HS-27A (cell line): ENCODE measurements at regions not wholly inside any gene's neighbourhood (a gene's known extent, or its start where the extent isn't known, plus 50 kb on each side); places are given as distances from the start of the nearest gene placed in this dataset.

ENCODE experiments used
- DNase-seq: peaks from one replicate; pipeline ENCODE4 v3.0.0-alpha.2; 2012; ENCODE audit warnings: low read depth, missing footprints

DNA sequence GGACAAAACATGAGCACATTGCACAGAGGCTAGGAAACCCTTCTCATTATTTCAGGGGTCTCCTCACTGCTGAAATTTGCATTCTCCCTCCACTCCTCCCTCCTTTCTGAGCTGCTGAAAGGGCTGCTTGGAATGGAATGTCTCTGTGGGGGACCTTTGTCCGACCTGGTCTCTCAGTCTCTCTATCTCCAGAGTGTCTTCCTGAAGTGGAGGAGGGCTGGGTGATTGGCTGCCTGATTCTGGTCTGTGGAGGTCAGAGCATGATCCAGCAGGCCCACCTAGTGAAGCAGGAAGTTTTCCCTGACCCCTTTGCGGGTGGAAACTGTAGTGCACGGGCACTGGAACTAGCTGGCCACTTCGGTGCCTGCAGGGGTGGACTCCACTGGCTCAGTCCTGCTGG lies 560.5 kb upstream of the HS6ST1 start:
- no peak for DNase-seq

GRCh38 chr2:128894896-128895295 lies 576.2 kb upstream of the HS6ST1 start:
- no peak for DNase-seq

GRCh38 chr2:128901572-128902391 lies 583.1 kb upstream of the HS6ST1 start:
- DNase-seq, result no peak

GRCh38 chr2:128903637-128904036 lies 585.0 kb upstream of the HS6ST1 start:
- DNase-seq, result no peak

DNA sequence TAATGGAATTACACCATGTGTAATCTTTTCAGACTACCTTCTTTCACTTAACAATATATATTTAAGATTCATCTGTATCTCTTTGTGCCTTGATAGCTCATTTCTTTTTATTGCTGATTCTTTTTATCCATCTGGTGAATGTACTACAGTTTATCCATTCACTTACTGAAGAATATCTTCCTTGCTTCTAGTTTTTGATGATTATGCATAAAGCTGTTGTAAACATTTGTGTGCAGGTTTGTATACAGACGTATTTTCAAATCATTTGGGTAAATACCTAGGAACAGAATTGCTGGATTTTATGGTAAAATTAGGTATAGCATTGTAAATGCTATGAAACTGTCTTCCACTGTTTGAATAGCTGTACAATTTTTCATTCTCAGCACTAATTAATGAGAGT lies 592.6 kb upstream of the HS6ST1 start:
- no peak for DNase-seq

DNA sequence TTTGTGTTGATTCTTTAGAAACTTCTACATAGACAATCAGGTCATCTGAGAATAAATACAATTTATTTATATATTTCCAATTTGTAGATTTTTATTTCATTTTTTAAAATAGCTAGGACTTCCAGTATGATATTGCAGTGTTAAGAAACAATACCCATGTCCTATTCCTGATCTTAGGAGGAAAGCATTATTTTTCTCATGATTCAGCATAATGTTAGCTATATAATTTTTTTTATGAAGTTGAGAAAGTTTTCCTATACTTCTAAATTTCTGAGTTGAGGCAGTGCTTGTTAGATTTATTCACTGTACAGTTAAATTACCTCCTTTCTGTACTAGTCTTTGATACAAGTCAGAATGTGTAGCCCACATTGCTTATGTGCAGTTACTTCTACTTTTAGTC lies 595.7 kb upstream of the HS6ST1 start:
- DNase-seq, result no peak

DNA sequence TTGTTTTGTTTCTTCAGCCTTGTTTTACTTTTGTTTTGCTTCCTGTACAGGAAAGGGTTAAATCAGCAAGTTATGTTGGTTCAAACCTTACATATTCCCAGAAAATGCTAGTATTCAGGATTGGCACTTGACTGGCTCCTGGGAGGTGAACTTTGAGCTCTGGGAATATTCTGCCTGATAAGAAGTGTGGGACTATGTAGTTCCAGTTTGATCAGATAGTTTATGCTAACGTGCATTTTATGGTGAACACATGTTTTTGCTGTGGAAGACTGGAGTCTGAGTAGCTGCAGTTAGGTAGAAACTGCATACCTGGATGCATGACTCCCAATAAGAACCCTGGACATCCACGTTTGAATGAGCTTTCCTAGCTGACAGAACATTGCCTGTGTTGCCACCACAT lies 603.1 kb upstream of the HS6ST1 start:
- DNase-seq, result no peak

DNA sequence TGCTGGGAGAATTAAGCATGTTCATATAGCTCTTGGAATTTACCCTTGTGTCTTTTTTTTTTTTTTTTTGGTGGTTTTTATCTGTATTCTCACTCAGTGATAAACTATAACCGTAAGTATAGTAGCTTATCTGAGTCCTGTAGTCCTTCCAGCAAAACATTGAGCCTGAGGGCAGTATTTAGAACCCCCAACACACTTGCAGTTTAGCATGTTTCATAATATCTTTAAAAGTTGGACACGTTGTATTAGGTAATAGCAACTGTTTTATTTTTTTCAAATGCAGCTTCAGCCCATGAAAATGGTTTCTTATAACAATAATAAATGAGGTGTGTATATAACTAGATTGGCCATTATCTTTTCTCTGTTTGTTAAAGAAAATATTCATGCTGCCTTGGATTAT lies 603.5 kb upstream of the HS6ST1 start:
- DNase-seq, result no peak

DNA sequence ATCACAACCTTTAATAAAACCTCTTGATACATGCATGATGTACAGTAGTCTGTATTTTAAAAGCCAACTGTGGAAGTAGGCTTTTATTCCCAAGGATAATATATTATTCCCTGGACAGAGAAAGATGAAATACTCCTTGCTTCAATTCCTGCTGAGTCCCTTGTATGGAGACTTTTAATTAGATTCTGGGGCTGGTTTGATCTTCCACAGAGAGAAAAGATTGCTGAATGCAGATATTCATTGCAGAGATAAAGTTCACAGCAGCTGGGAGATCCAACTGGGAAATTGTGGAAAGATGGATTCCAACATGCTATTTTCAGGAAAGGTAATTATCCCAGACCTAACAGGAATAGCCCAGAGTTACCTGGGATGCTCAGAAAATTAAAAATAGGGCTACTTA lies 607.0 kb upstream of the HS6ST1 start:
- DNase-seq, result no peak

- no peak for DNase-seq
Measured at GRCh38 chr2:128930101-128930500, 611.4 kb upstream of the HS6ST1 start.

GRCh38 chr2:128940378-128940777 lies 621.7 kb upstream of the HS6ST1 start:
- DNase-seq, result no peak

DNA sequence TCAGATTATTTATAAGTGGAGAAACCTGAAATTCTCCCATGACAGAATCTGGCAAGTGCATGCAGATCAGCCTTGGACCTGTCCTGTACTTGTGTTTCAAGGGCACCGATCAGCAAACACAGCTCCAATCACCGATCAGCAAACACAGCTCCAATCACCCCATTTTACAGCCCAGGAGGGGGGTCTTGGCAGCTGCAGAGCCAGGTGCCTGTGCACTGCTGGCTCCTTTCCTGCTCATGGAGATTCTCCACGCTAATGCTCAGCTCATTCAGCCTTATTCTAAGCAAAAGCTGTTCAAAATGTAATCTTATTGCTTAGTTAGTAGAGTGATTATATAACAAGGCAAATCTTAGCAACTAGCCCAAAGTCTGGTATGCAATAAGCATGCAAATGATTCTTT lies 623.1 kb upstream of the HS6ST1 start:
- no peak for DNase-seq

- DNase-seq, result no peak
Measured at GRCh38 chr2:128949360-128949759, 630.7 kb upstream of the HS6ST1 start.

GRCh38 chr2:128950758-128951157 lies 632.1 kb upstream of the HS6ST1 start:
- DNase-seq, result no peak

GRCh38 chr2:128958241-128958640 lies 639.6 kb upstream of the HS6ST1 start:
- DNase-seq, result no peak

- DNase-seq, result no peak
Measured at GRCh38 chr2:128967646-128968045, 649.0 kb upstream of the HS6ST1 start.

DNA sequence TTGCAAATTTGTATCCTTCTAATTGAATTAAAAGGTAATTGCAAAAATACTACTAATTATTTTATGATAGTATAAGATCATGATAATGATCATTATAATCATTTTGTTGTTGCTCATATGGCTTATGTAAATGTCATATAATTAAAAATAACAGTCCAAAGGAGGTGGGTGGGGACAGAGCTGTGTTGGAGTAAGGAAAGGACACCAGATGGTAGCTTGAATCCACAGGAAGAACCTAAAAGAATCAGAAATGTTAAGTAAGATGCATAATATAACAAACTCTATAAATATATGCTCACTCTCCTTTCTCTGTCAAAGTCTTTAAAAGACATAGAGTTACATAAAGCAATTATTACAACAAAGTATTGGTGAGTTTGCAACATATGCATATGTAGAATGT lies 650.7 kb upstream of the HS6ST1 start:
- DNase-seq, result no peak

DNA sequence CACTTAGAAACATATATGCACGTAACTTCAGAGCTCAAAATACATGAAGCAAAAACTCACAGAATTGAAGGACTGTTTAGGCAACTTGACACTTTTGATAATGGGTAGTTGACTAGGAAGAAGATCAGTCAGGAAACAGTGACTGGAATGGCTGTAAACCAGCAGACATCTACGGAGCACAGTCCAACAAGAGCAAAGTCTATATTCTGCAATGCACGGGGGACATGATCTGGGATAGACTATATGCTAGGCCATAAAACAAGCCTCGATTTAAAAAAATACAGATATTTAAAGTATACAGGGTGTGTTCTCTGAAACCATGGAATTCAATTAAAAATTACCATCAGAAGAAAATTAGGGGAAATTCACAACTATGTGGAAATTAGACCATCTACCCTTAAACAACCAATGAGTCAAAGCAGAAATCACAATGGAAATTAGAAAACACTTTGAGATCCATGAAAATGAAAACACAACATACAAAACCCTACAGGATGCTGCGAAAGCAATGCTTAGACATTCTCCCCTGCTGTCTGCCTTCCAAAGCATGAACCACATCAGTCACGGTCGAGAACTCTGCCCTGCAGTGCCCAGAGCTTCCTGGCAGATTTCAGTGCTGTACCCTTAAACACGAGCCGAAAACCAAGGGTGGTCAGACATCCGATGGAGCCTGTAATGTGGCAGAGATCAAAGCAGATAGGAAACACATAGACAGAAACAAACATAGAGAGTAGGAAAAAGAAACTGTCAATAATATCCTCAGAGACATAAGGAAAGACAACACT lies 651.9 kb upstream of the HS6ST1 start:
- no peak for DNase-seq

- DNase-seq, result no peak
Measured at GRCh38 chr2:128973566-128973965, 654.9 kb upstream of the HS6ST1 start.

DNA sequence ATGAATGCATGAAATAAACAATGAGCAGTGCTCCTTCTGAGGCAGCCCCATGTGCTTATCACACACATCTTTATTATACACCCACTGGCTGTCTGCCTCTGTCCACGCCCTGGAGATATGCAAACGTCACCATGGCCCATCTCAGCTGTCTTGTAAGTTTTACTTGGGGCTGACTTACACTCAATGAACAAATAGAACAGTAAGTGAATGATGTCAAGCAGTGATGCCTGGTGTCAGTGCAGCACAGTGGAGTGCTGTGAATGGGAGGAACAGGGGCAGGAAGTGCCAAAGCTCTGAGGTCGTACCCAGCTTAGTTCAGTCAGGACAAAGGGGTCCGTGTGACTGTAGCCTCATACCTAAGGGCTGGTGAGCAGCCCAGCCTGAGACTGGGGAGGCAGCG lies 659.5 kb upstream of the HS6ST1 start:
- no peak for DNase-seq

DNA sequence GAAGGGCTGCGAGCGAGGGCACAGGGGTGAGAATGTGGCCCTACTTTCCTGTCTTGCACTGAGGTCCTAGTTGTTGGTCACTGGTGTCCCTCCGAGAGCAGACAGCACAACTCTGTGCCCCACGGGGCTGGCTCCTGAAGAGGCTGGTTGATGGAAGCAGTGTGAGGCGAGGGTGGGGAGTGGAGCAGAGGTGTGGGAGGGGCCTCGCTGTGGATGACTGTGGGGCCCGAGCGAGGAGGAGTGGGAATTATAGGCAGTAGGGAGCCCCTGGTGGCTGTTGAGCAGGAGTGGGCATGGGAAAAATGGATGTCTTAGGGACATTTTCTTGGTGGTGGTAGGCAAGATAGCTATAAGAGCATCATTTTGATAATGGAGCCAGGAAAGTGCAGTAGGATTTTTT lies 660.5 kb upstream of the HS6ST1 start:
- no peak for DNase-seq

DNA sequence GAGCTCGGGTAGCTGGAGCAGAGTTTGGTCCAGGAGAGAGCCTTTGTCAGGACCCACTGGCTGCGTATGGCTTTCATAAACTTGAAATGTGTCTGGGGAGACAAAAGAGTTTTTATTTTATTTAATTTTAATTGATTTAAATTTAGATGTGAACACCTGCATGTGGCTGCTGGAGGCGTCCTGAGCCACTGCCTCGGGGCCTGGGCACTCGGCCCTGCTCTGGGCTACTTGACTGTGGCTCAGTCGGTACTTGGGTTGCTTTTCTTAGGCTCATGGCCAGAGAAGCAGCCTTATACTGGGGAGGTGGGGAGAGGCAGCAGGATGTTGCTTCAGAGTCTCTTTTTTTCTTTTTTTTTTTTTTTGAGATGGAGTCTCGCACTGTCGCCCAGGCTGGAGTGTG lies 661.8 kb upstream of the HS6ST1 start:
- DNase-seq, result no peak

GRCh38 chr2:128981353-128981752 lies 662.7 kb upstream of the HS6ST1 start:
- DNase-seq, result no peak

- no peak for DNase-seq
Measured at GRCh38 chr2:128982001-128982400, 663.3 kb upstream of the HS6ST1 start.
